ENCODE measurements at regions not wholly inside any gene's neighbourhood (a gene's known extent, or its start where the extent isn't known, plus 50 kb on each side); places are given as distances from the start of the nearest gene placed in this dataset.
"Not testable (repeated sequence)": the region's sequence is repeated elsewhere in the genome, so short reads cannot be mapped to it uniquely, and the experiment has no call there.

DNA sequence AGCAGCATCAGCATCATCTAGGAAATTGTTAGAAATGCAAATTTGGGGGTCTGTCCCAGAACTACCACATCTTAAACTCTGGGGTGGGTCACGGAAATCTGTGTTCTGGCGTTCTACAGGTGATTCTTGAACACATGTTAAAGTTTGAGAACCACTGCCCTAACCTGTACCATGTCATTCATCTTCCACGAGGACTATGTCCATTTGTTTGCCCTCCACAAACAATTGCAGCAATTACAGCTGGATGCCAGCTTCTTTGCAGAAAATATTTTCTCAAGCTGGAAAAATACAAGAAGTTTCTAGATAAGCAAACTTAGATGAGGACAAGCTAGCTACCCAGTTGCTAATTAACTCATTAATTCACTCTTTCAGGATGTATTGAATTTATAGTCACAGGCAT is 54.1 kb downstream of the MAFB start:
- no peak for DNase-seq

DNA sequence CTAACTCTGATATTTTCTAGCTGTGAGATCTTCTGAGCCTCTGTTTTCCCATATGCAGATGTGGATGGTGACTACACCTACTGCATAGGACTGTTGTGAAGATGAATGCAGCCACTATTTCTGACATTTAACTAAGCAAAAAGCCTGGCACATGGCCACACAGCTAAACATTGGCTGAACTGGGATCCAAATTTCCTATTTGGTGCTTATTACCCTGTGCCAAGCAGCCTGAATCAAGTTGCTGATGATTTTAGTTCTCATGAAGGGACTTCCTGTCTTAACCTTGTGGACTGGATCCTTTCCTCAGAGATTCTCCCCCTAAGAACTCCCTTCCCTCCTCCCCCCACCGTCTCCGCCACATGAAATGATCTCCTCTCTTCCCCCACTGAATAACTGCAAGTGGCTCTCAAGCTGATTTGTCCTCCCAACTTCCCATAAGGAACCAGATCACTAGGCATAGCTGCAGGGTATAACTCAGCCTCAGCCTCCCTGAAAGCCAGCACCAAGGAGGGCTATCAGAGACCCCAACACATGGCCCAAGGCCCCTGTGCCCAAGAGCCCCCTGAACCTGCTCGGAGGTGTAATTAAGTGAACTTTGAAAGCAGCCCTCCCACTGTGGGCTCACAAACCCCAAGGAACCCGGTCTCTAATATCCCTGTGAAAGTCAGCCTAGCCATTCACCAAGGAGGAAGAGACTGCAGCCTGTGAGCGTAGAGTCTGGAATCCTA is 55.7 kb downstream of the MAFB start:
- no peak for DNase-seq

DNA sequence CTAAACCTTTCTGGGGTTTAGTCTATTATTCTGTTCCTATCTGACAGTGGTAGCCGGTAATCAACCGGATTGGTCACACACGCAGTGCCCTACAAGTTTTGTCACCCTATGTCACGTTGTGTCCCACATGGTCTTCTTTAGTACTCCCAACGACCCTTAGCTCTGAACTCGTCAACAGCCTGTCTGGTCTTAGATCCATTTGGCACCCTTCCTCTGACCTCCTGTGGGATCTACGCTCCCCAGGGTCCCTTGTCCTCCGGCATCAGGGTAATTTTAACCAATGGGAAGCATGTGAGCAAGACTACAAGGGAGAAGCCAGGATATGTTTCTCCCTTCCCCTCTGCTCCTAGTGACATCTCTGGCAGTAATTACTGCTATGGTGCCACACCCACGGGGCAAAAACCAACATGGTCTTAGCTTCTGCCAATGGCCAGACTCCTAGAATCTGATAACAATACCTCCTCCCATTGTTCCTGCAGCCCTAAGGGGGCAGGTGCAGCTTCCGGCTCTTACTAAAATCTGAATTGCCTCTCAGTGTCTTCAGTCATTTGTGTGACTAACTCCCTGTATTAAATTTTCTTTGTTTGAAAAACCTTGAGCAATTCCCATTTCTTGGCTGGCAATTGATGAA is 56.6 kb downstream of the MAFB start:
- DNase-seq: no peak

DNA sequence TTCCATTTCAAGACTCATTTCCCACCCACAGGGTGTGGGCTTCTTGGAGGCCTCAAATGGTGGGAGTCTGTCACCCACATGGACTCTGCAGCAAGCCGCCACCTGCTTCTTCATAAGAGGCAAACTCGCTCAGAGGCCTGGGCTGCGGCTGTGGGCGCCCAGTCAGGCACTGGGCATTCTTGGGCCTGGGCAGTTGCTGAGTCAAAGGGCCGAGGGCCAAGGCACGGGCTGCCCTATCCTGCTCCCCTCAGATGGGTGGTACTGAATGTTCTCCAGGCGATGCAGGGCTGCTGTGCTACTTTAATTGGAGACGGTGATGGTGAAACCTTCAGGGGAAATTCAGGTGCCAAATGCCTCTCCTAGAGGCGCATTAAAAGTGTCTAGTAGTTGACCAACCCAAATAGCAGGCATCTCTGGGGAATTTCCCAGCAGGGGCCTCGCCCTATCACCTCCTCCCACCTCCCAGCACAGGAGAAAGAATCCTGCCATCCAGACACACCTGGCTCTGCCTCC is 57.9 kb downstream of the MAFB start:
- no peak for DNase-seq

DNA sequence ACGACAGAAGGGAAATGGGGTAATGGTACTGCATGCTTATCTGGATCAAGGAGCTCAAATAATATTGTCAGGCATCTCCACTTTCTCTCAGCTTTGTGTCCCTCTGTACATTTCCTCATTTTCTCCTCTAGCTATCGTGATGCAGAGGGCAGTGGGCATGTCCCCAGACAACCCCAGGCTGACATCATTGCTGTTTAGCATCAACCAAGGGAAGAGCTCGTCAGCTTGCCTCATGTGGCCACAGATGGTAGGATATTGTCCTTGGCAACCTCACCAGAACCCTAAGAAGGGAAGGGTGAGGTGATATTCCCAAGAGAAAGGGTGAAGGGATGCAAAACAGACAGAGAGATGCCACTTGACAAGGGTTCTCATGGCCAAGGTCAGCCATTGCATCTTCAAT is 58.3 kb downstream of the MAFB start:
- DNase-seq: no peak

DNA sequence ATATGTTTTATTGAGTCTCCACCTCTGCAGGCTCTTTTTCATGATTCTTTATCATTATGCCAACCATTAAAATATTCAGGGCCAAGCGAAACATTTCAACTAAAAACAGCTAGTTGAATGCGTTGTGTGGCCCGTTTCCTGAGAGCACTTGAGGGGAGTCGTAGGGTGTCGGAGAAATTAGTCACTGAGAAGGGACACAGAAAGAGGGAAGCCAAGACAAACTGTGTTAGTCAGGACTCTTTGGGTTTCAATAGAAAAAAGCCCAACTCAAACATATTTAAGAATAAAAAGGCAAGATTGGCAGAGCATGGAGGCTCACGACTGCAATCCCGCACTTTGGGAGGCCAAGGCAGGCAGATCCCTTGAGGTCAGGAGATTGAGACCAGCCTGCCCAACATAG is 58.9 kb downstream of the MAFB start:
- no peak for DNase-seq

DNA sequence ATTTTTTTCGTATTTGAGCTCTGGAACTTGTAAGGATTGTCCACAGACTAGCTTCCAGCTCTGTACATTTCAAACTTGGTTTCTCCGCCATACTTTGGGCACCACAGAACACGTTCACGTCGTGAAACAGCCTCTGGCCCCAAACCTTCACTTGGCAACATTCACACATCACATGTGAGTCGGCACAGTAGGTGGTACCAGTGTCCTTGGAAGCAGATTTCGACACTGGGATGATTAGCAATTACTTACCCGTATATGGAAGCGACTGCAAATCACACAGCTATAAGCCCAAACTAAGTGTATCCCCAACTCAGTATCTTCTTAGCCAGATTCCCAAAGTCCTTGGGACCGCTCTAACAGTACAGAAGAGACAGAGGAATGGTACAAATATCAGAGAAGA is 60.2 kb downstream of the MAFB start:
- no peak for DNase-seq

DNA sequence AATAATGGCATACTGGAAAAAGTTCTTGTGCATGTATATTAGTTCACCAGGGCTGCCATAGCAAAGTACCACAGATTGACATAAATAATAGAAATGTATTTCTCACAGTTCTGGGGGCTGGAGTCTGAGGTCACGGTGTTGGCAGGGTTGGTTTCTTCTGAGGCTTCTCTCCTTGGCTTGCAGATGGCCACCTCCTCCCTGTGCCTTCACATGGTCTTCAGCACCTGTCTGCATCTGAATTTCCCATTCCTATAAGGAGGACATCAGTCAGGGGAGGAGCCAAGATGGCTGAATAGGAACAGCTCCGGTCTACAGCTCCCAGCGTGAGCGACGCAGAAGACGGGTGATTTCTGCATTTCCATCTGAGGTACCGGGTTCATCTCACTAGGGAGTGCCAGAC is 70.0 kb downstream of the MAFB start:
- not testable (repeated sequence) for DNase-seq

DNA sequence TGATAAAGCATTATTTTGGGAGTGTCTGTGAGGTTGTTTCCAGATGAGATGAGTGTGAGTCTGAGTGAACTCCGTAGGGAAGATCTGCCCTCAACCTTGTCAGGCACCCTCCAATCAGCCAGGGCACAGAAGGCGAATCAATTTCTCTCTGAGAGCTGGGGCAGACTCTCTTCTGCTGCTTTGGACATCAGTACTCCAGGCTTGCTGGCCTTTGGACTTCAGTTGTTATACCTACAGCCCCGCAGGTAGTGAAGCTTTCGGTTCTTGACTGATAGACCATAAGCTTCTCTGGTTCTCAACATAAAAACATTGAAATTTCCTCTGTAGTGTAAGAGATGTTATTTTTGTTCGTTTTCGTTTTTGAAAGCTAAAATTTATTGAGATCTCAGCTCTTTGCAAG is 71.4 kb downstream of the MAFB start:
- DNase-seq: no peak

DNA sequence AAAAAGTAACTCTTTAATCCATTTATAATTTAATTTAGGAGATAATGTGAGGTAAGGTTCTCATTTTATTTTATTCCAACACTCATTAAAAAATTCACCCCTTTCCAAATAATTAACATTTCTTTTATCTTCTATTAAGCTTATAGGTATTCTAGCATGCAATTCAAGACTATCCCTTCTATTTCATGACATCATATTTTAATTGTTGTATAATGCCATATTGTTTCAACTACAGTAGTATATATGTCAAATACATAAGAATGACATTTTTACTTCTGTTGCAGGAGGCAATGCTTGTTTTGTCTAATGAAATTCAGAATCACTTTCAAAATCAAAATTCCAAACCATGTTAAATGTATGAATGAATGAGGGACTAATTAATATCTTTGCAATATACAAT is 76.2 kb downstream of the MAFB start:
- DNase-seq: no peak

DNA sequence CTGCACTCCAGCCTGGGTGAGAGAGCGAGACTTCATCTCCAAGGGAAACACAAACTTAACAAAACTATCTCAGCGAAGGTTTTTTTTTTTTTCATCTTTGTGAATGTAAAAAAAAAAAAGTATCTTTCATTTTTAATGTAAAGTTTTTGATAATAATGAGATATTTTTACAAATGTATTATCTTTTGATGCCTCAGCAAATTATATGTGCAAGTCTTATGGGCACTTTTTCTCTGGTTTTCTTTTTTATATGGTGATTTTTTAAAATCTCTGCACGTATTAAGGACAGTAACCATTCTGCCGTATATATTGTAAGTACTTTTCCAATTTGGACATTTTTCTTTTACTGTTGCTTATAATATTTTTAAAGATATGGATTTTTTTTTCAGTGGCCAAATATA is 76.8 kb downstream of the MAFB start:
- DNase-seq: no peak

DNA sequence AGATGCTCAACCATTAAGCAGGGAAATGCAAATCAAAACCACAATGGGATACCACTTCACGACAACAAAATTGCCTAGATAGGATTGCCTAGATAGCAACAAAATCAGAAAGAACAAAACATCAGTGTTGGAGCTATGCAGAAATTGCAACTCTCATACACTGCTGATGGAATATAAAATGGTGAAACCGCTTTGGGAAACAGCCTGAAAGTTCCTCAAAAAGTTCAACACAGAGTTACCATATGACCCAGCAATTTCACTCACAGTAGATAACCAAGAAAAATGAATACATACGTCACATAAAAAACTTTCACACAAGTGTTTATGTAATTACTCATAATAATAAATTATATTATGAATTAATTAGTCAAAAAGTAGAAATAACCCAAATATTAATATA is 78.3 kb downstream of the MAFB start:
- no peak for DNase-seq

DNA sequence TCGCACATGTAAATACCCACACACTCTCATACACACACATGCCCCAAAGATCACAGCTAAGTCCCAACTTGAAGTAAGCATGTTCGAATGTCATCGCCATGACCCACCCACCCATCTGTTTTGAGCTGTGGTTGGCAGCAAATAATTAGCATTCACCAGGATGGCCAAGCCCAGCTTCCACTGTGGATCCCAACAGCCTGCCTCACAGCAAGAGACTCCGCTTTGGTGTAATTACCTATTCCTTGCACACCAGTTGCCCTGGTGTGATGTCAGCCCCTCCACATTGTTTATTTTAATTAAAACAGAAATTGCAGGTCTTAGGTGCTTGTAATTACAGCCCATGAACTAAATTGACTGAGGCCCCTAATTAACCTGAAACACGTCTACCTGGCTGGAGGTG is 81.1 kb downstream of the MAFB start:
- DNase-seq: no peak

DNA sequence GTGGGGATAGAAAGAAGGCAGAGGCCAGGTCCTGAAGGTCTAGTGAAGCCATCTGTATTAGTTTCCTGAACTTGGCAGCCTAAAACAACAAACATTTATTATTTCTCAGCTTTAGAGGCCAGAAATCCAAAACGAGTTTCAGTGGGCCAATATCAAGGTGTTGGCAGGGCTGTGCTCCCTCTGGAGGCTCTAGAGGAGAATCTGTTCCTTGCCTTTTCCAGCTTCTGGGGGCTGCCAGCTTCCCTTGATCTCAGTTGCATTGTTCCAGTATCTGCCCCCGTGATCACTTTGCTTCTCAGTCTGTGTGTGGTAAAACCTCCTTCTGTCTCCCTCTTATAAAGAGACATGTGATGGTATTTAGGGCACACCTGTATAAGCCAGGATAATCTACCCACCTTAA is 82.4 kb downstream of the MAFB start:
- no peak for DNase-seq

DNA sequence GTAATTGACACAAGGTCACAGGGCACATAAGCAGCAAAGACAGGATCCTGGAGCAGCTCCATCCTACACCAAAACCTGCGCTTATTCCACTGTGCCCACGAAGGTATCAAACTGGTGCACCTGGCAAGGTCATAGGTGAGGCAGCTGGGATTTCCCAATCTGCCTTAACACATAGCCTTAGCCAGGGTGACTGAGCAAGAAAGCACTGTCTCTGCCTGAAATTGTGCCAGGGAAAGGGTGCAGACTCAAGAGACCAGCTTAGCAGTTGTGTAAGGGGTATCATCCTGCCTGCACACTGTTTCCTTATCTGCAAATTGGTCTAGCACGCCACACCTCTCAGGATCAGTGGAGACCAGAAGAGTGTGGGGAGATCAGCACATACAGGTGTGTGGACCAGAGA is 82.8 kb downstream of the MAFB start:
- no peak for DNase-seq

DNA sequence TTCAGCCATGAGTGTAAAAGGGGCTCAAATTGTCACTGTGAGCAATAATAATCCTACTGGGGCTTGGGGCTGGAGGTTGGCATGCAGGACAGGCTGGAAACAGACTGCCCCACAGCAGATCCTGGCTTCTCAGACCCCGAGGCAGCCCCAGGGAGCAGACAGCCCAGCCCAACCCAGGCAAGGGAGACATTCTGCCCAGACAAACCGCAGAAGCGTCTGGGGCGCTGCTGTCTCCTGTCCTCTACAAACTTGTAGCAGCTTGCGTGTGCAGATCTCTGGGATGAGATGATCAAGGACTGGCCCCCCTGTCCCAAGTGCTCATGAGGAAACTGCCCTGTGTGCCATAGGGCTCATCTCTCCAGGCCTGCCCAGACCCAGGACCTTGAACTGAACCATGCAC is 84.6 kb downstream of the MAFB start:
- no peak for DNase-seq

DNA sequence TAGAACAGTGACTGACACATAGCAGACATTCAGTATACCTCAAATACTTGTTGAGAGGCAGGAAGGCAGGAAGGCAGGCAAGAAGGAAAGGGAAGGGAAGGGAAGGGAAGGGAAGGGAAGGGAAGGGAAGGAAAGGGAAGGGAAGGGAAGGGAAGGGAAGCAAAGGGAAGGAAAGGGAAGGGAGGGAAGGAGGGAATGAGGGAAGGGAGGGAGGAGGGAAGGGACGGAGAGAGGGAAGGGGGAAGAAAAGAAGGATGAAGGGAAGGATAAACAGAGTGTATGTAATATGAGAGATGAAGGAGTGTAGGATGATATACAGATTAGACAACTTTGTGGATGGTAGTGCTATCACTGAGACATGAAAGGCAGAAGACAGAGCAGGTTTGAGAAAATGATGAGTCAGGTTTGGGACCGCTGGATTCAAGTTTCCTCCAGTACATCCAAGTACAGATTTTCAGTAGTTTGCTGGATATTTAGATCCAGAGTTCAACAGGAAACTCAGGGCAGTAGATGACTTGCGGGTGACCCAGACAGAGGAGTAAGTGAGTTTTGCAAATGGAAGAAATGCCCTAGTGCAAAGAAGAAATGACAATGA is 85.9 kb downstream of the MAFB start:
- no peak for DNase-seq

DNA sequence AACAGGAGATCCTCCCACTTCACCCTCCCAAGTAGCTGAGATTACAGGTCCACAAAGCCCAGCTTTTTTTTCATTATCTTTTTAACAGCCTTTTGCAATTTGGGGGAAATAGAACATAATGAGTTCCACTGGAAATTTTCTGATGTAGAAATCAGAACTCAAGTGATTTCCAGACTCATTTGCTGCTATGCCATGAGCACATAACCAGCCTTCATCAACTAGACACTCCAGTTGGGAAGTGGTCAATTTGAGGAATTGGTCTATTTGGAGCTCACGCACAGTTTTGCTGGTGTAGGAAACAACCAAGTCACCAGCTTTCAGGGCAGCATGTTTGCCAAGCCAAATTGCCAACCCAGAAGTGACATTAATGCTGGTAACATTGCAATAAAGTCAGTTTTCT is 86.7 kb downstream of the MAFB start:
- no peak for DNase-seq

DNA sequence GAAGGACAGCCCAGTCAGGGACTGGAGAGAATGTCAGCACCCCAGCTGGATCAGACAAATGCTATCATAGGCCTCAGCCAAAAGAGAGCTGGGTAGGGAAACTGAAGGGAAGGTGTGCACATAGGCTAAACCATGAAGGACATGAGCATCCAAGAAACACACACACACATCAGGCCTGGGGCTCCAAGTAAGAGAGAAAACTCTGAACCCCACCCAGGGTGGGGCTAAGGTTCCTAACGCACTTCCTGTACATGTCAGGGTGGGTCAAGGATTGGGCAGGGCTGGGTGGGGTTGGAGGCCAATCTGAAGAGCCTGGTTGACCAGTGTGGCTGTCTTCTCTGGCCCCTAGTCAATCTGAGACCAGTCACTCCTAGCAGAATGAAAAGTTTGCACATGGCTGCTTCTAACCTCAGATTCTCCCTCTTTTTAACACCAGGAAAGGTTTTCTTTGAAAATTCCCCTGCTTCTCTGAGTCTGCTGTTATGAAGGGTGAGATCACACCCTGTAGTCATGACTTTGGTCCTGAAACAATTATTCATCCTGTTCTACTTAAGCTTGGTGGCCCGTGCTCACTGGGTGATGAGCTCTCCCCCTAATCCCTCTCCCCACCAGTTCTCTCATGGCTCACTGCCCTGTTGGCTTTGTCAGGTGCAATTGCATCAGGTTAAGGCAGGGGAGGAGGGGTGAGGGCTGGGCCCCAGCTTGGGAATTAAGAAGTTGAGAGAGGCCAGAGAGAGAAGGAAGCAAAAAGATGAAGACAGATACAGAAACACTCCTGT is 88.4 kb downstream of the MAFB start:
- no peak for DNase-seq

DNA sequence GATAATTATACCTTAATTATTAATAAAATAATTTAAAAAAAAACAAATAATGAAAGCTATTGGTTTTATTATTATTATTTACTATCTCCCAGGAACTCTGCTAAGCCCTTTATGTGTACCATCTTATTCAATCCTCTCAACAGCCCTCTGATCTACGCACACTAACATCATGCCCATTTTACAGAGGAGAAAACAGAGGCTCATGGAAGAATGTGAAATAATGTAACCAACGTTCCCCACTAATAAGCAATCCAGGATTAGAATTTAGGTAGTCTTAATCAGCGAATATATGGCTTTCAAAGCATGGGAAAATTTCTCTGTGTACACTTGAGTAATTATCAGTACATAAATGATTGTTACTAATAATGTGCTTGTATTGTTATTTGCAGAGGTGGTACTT is 89.0 kb downstream of the MAFB start:
- no peak for DNase-seq

DNA sequence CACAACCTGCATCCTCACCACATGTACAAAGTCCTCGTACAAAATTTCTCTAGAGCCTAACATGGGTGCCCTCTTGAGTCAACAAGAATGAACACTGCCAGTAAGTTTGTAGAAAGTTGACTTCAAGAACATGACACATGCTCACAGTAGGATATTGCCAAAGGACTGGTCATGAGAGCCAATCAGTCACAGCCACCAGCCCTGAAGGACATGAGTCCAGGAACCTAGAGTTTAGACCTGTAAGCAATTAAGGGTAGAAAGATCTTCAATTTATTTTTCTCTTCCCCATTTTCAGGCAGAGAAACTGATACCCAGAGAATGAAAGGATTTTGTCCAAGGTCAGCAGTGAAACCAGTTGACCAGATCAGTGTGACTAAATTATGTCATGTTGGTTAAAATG is 96.1 kb downstream of the MAFB start:
- DNase-seq: no peak

DNA sequence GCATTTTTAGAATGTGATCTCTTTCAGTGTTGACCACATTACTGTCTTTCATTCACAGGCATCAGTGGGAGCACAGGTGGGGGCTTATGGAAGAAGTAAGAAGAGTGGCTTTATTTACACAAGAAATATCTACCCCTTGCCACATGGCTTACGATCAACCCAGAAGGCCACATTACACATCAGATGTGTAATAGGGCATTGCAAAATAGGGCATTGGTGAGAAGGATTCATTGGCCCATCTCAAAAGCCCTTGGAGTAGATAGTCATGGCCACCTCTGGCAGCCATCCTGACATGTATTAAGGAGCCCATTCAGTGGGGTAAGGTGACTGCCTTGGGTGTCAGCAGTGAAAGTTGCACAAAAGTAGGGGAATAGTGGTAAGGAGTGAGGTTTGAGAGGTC is 97.5 kb downstream of the MAFB start:
- DNase-seq: no peak

Measured in nucleus accumbens (tissue), 56 donors.